NCI-H128 (cell line): ENCODE measurements at regions not wholly inside any gene's neighbourhood (a gene's known extent, or its start where the extent isn't known, plus 50 kb on each side); places are given as distances from the start of the nearest gene placed in this dataset.

Experiments
- DNase-seq: peaks from one replicate; lab custom pipeline; 2025; ENCODE audit not compliant: unreplicated experiment; lab: John Stamatoyannopoulos, UW

DNA sequence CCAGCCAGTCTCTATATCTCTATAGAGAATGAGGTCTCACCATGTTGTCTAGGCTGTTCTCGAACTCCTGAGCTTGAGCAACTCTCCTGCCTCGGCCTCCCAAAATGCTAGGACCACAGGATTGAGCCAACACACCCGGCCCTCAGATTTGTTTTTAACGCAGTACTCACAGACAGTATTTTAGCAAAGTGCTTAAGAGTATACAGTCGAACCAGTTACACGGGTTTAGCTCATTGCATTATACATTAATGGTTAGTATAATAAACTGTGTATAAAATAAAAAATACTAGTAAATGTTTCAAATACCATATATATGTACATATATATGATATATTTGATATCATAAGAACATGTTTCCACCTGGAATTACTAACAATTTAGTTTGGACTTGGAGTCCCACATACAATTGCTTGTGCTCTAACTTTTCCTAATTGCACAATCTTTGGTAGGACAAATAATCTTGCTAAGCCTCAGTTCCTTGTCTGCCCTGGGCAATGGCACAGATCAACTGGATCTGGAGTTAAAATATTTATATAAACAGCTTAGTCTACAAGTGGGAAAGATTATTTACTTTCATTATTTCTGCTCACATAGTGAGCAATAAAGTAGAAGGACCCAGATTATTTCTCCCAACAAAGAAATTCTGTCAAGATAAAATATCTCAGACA lies 508.9 kb upstream of the LRATD1 start:
- DNase-seq: no peak

DNA sequence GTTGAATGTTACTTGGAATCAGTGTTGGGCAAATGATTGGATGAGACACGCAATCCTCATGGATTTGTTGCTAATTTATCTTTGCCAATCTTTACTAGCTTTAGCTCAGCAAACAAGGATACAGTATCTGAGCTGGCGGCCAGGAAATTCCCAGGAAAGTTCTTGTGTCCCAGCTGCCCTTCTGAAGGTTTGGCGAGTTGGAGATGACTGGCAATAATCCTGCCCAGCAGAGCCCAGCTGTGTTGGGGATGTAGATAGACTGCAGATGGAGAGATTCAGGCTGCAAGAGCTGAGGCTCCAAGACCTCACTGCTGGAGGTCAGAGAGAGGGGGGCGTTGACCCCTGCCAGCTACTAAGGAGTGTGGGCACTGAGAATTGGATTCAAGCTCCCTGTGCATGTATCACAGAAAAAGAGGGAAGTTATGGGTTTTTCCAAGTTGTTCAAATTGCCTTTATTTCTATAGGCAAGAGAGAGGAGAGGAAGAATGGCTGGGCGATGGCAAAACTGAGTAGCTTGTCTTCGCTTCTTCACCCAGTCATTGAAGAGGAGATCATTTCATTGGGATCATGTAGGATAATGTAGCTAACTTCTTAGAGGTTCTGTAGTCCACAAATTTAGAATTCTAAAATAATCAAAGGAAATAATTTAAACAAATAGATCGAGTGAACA lies 506.8 kb upstream of the LRATD1 start:
- DNase-seq: no peak

GRCh38 chr2:14126846-14127245 lies 505.7 kb upstream of the LRATD1 start:
- no peak for DNase-seq

DNA sequence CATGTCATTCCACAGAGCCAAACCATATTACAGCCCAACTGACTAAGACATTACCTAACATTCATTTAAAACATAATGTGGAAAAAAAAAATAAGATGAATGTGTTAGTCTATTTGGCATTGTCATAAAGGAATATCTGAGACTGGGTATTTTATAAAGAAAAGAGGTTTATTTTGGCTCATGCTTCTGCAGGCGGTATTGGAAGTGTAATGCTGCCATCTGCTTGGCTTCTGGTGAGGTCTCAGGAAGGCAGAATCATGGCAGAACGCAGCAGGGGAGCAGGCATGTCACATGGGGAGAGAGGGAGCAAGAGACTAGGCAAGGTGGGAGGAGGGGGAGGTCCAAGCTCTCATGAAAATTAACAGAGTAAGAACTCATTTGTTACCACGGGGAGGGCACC lies 504.8 kb upstream of the LRATD1 start:
- no peak for DNase-seq

- no peak for DNase-seq
These were observed 500.1 kb upstream of the LRATD1 start for GRCh38 chr2:14132386-14132785.

DNA sequence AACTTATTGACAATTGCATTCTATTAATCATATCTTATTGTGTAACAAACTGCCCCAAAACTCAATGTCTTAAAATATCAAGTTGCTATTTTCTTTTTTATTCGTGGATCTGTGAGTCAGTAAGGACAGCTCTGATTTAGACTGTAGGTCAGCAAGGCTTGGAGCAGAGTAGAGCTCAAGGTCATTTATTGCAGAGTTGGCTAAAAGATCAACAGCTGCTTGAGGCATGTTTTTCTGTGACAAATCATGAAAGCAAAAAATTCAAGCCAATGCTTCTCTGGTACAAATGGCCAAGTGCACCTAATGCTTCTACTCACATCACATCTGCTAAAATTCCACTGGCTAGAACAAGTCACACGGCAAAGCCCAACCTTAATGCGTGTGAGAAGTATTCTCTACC lies 497.7 kb upstream of the LRATD1 start:
- no peak for DNase-seq

DNA sequence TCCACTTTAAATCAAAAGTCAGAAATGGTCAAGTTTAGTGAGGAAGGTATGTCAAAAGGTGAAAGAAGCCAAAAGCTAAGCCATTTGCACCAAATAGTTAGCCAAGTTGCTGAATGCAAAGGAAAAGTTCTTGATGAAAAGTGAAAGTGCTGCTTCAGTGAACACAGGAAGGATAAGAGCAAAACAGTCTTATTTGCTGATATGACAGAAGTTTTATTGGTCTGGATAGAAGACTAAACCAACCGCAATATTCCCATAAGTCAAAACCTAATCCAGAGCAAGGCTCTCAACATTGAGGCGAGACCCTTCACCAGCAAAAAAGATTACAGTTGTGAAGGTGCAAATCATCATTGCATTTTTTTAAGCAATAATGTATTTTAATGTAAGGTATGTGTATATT lies 496.5 kb upstream of the LRATD1 start:
- DNase-seq: no peak

DNA sequence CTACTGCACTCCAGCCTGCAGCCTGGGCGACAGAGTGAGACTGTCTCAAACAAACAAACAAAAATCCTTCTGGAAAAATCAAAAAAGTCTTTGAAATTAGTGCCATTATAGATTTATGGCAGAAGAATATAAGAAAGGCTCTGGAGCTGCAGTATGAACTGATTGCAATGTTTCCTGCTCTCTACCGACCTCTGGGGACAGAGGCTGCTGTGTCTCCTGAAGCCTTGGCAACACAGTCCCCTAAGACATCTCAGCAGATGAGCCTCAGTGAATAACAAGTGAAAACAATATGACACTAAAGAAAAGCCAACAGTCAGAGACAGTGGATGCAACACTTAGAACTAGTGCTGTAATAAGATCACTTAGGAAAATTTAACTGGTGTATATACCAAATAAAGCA lies 494.9 kb upstream of the LRATD1 start:
- DNase-seq: no peak

DNA sequence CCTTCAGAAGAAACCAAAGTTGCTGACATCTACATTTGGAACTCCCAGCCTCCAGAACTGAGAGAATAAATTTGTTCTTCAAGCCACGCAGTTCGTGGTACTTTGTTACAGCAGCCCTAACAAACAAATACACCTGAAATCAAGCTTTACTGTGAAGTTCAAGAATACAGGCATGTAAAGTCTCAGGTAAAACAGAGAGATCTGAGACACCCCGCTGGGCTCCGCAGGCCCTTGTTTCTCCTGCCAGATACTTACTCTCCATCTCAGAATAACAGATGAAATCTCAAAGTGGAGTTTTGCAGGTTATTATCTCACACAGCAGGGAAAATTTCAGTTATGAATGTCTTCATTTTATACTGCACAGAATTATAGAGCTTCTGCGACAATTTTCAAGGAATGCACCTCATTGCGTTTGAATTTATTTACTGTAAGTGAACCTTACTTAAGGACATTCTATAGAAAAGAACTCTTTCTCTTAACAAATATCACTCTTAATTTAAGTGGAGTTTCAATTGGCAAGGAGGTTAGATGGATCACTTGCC lies 492.4 kb upstream of the LRATD1 start:
- DNase-seq: no peak

DNA sequence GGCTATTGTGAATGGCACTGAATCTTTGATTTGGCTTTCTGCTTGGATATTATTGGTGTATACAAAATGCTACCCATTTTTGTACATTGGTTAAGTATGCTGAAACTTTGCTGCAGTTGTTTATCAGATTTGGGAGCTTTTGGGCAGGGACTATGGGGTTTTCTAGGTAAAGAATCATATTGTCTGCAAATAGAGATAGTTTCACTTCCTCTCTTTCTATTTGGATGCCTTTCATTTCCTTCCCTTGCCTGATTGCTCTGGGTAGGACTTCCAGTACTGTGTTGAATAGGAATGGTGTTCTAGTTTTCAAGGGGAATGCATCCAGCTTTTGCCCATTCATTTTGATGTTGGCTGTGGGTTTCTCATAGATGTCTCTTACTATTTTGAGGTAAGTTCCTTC lies 489.1 kb upstream of the LRATD1 start:
- DNase-seq: no peak

GRCh38 chr2:14148216-14148615 lies 484.3 kb upstream of the LRATD1 start:
- no peak for DNase-seq

- no peak for DNase-seq
These were observed 474.7 kb upstream of the LRATD1 start for GRCh38 chr2:14157816-14158215.

- DNase-seq: no peak
These were observed 452.2 kb upstream of the LRATD1 start for GRCh38 chr2:14180333-14180732.

GRCh38 chr2:14182227-14182946 lies 450.1 kb upstream of the LRATD1 start:
- no peak for DNase-seq

- no peak for DNase-seq
These were observed 446.6 kb upstream of the LRATD1 start for GRCh38 chr2:14185906-14186305.

DNA sequence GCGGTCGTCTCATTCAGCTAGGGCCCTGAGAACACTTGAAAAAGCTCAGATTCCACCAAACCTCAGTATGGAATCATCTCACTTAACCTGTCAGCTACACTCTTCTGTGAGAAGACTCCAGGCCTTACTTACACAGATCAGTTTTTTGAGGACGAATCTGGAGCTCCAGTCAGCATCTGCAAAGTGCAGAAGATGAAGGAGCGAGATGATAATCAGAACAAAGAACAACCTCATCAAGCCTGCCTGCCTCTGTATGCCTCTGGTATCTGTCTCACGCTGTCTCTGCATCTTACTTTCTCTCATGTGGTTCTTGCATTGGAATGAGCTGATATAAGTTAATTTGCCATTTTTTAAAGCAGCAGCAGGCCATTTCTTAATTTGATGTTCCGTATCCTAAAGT lies 444.1 kb upstream of the LRATD1 start:
- DNase-seq: no peak

- DNase-seq: no peak
These were observed 442.6 kb upstream of the LRATD1 start for GRCh38 chr2:14189929-14190328.

- DNase-seq: no peak
These were observed 438.3 kb upstream of the LRATD1 start for GRCh38 chr2:14194233-14194632.

- DNase-seq: no peak
These were observed 435.2 kb upstream of the LRATD1 start for GRCh38 chr2:14197293-14197692.

- DNase-seq: no peak
These were observed 433.5 kb upstream of the LRATD1 start for GRCh38 chr2:14199040-14199439.

GRCh38 chr2:14219306-14219705 lies 413.2 kb upstream of the LRATD1 start:
- no peak for DNase-seq

DNA sequence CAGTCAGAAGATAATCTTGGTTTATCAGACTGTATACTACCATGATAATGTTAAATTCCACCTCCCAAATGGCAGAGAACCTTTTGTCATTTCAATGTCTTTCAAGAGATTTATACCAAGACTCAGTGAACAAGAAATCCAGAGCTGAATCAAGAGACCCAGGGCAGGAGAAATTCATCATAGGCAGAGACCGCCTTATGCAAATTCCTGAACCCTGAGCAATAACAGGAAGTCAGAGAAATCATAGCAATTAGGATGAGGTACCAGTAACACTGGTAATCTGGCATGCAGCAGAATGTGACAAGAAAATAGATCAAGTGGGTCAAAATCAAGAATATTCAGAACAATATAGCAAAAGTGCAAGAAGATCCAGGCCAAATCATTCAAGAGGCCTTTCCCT lies 412.4 kb upstream of the LRATD1 start:
- DNase-seq: no peak
